Gastrocnemius medialis (tissue), 4 donors: ENCODE measurements at regions not wholly inside any gene's neighbourhood (a gene's known extent, or its start where the extent isn't known, plus 50 kb on each side); places are given as distances from the start of the nearest gene placed in this dataset.

ENCODE experiments used
- POLR2A ChIP-seq, 2 donors: fragments of 450-650 bp; IDR thresholded peaks; one replicate each; pipeline ENCODE4 v1.6.1; 2017; ENCODE audit warnings: antibody characterized with exemption in 2 of 2, mild to moderate bottlenecking in 2 of 2, moderate library complexity in 2 of 2
- TF ChIP-seq, protein P1 (sequence below), 5 experiments: fragments of 450-650 bp in 3 of 5; fragments of 200-600 bp in 2 of 5; sonication (generic) in 2 of 5; IDR thresholded peaks in 4 of 5; conservative IDR thresholded peaks in 1 of 5; 1 replicate in 4 of 5; 2 replicates in 1 of 5; pipeline ENCODE4 v1.5.1; 2016 to 2019; ENCODE audit warnings: antibody characterized with exemption in 5 of 5, mild to moderate bottlenecking in 3 of 5, moderate library complexity in 3 of 5

DNA sequence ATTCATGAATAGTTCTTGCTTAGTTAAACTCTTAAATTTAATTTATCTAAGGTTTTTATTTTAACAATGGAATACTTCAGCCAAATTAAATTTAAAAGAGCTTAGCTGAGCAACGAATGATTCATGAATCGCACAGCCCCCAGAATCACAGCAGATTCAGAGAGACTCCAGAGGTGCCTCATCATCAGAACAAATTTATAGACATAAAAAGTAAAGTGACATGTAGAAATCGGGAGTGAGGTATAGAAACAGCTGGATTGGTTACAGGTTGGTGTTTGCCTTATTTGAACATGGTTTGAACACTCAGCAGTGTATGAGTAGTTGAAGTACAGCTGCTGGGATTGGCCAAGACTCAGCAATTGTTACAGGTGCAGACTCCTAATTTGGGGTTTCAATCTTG lies 132.7 kb upstream of the MAP3K4 start:
- no peak for TF ChIP-seq POLR2A (IDR thresholded peaks at IDR 0.05)
- TF ChIP-seq, protein P1, sequence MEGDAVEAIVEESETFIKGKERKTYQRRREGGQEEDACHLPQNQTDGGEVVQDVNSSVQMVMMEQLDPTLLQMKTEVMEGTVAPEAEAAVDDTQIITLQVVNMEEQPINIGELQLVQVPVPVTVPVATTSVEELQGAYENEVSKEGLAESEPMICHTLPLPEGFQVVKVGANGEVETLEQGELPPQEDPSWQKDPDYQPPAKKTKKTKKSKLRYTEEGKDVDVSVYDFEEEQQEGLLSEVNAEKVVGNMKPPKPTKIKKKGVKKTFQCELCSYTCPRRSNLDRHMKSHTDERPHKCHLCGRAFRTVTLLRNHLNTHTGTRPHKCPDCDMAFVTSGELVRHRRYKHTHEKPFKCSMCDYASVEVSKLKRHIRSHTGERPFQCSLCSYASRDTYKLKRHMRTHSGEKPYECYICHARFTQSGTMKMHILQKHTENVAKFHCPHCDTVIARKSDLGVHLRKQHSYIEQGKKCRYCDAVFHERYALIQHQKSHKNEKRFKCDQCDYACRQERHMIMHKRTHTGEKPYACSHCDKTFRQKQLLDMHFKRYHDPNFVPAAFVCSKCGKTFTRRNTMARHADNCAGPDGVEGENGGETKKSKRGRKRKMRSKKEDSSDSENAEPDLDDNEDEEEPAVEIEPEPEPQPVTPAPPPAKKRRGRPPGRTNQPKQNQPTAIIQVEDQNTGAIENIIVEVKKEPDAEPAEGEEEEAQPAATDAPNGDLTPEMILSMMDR (IDR thresholded peaks at IDR 0.05 in 4 of 5, conservative IDR thresholded peaks at IDR 0.05 in 1 of 5): no peak
